Mesenchymal stem cell (in vitro differentiated cells and primary cell): ENCODE measurements at regions not wholly inside any gene's neighbourhood (a gene's known extent, or its start where the extent isn't known, plus 50 kb on each side); places are given as distances from the start of the nearest gene placed in this dataset.
A peak's percentile ranks its signal among the peaks of the same experiment; 100 is the strongest.
"Not testable (repeated sequence)": the region's sequence is repeated elsewhere in the genome, so short reads cannot be mapped to it uniquely, and the experiment has no call there.

Experiments
- DNase-seq: peaks from one replicate; pipeline ENCODE4 v3.0.0-alpha.2; 2013
- H2AFZ ChIP-seq: one replicate; pipeline ENCODE4 v1.6.1; 2013; ENCODE audit warnings: low read depth, mild to moderate bottlenecking, control low read depth, inconsistent platforms, low read length, moderate library complexity
- H2AK5ac ChIP-seq: 2 replicates; pipeline ENCODE4 v1.6.1; 2013; ENCODE audit warnings: low read length, moderate library complexity, mild to moderate bottlenecking, inconsistent platforms; ENCODE audit not compliant: severe bottlenecking
- H2BK120ac ChIP-seq: one replicate; pipeline ENCODE4 v1.6.1; 2013; ENCODE audit warnings: low read depth, mild to moderate bottlenecking, inconsistent platforms, low read length, moderate library complexity
- H2BK12ac ChIP-seq, 2 experiments: one replicate each; pipeline ENCODE4 v1.6.1; 2013; ENCODE audit warnings: inconsistent platforms in 2 of 2, low read length in 2 of 2, mild to moderate bottlenecking in 2 of 2, moderate library complexity in 2 of 2, control low read depth in 1 of 2
- H2BK15ac ChIP-seq: one replicate; pipeline ENCODE4 v1.6.1; 2013; ENCODE audit warnings: mild to moderate bottlenecking, low read depth, inconsistent platforms; ENCODE audit not compliant: poor library complexity, severe bottlenecking
- H2BK5ac ChIP-seq: 2 replicates; pipeline ENCODE4 v1.6.1; 2013; ENCODE audit warnings: low read depth, mild to moderate bottlenecking, low read length, control low read depth, inconsistent platforms; ENCODE audit not compliant: poor library complexity, severe bottlenecking
- H3K14ac ChIP-seq, 2 experiments: one replicate each; pipeline ENCODE4 v1.6.1; 2013; ENCODE audit warnings: inconsistent platforms in 2 of 2, low read length in 2 of 2, control low read depth in 1 of 2, mild to moderate bottlenecking in 1 of 2, moderate library complexity in 1 of 2
- H3K18ac ChIP-seq, 2 experiments: one replicate each; pipeline ENCODE4 v1.6.1; 2013; ENCODE audit warnings: inconsistent platforms in 2 of 2, low read length in 2 of 2, control low read depth in 1 of 2, low read depth in 1 of 2, mild to moderate bottlenecking in 1 of 2
- H3K23ac ChIP-seq, 2 experiments: one replicate each; pipeline ENCODE4 v1.6.1; 2013; ENCODE audit warnings: inconsistent platforms in 2 of 2, low read length in 2 of 2, mild to moderate bottlenecking in 2 of 2, moderate library complexity in 2 of 2, control low read depth in 1 of 2
- H3K27ac ChIP-seq: 2 replicates; pipeline ENCODE4 v1.5.1; 2013; ENCODE audit warnings: mild to moderate bottlenecking, moderate library complexity, low read length, control low read depth, inconsistent platforms; ENCODE audit not compliant: poor library complexity, severe bottlenecking
- H3K27me3 ChIP-seq, 2 experiments: 2 replicates each; pipeline versions ENCODE4 v1.6.1 to v1.7.0; 2013; ENCODE audit warnings: low read length in 2 of 2, mild to moderate bottlenecking in 2 of 2, moderate library complexity in 2 of 2, control low read depth in 1 of 2, inconsistent platforms in 1 of 2; ENCODE audit not compliant: control insufficient read depth in 1 of 2, insufficient read depth in 1 of 2
- H3K36me3 ChIP-seq, 2 experiments: 2 replicates each; pipeline versions ENCODE4 v1.6.1 to v1.7.0; 2013; ENCODE audit warnings: low read length in 2 of 2, control low read depth in 1 of 2, inconsistent platforms in 1 of 2, low read depth in 1 of 2, mild to moderate bottlenecking in 1 of 2; ENCODE audit not compliant: insufficient read depth in 2 of 2, control insufficient read depth in 1 of 2
- H3K4ac ChIP-seq, 2 experiments: one replicate each; pipeline ENCODE4 v1.6.1; 2013; ENCODE audit warnings: inconsistent platforms in 2 of 2, low read length in 2 of 2, mild to moderate bottlenecking in 2 of 2, moderate library complexity in 2 of 2, control low read depth in 1 of 2, low read depth in 1 of 2
- H3K4me1 ChIP-seq: 2 replicates; pipeline ENCODE4 v1.6.1; 2013; ENCODE audit warnings: low read depth, low read length, control low read depth; ENCODE audit not compliant: control insufficient read depth, insufficient read depth
- H3K4me2 ChIP-seq: 2 replicates; pipeline ENCODE4 v1.6.1; 2013; ENCODE audit warnings: low read length, mild to moderate bottlenecking, inconsistent platforms; ENCODE audit not compliant: poor library complexity, severe bottlenecking
- H3K4me3 ChIP-seq, 2 experiments: 2 replicates each; pipeline versions ENCODE4 v1.5.1 to v1.7.0; 2013; ENCODE audit warnings: low read length in 2 of 2, mild to moderate bottlenecking in 2 of 2, control low read depth in 1 of 2, low read depth in 1 of 2; ENCODE audit not compliant: insufficient read depth in 1 of 2
- H3K79me1 ChIP-seq: replicated peaks from 2 replicates; pipeline ENCODE4 v1.6.1; 2013; ENCODE audit warnings: mild to moderate bottlenecking, control low read depth, low read length, inconsistent platforms; ENCODE audit not compliant: poor library complexity, severe bottlenecking
- H3K9ac ChIP-seq: 2 replicates; pipeline ENCODE4 v1.7.0; 2013; ENCODE audit warnings: mild to moderate bottlenecking, low read length, moderate library complexity
- H3K9me3 ChIP-seq: 2 replicates; pipeline ENCODE4 v1.7.0; 2013; ENCODE audit warnings: mild to moderate bottlenecking, low read length; ENCODE audit not compliant: control insufficient read depth
- H4K8ac ChIP-seq: one replicate; pipeline ENCODE4 v1.6.1; 2013; ENCODE audit warnings: inconsistent platforms, mild to moderate bottlenecking, low read length, moderate library complexity
- H4K91ac ChIP-seq: one replicate; pipeline ENCODE4 v1.6.1; 2013; ENCODE audit warnings: mild to moderate bottlenecking, low read length, inconsistent platforms
- WGBS: methylation state at CpG from one replicate; pipeline ENCODE4 v1.1.7; 2013; ENCODE audit warnings: mixed read lengths; 5-methylcytosine and 5-hydroxymethylcytosine counted together

- Histone ChIP-seq H2BK5ac (peak overlapping the region; percentile 97), H3K27ac (peak overlapping the region; percentile 90), H3K27me3 (no peaks in the 10 kb centered on the region), H2AK5ac (peak overlapping the region; percentile 89), H4K8ac (no peak overlapping the region), H3K4ac (no peak overlapping the region), H2BK120ac (no peak overlapping the region), H2BK15ac (no peak overlapping the region), H3K79me1 (no peaks in the 10 kb centered on the region), H3K23ac (no peak overlapping the region), H3K4me2 (peak overlapping the region; percentile 49), H3K14ac (no peak overlapping the region), H2AFZ (no peak overlapping the region), H3K9ac (no peak overlapping the region), H3K4me1 (peaks cover 18% of the 10 kb centered on the region), H3K36me3 (no peaks in the 10 kb centered on the region), H4K91ac (no peak overlapping the region), H3K4me3 (no peak overlapping the region), H2BK12ac (no peak overlapping the region), H3K18ac (no peak overlapping the region), H3K9me3 (no peaks in the 10 kb centered on the region)
- no peak for DNase-seq
- 29% methylated on average over 2 of the region's 2 CpGs for WGBS
These were observed 107.9 kb upstream of the PLEKHG1 start for GRCh38 chr6:150491811-150492172.

DNA sequence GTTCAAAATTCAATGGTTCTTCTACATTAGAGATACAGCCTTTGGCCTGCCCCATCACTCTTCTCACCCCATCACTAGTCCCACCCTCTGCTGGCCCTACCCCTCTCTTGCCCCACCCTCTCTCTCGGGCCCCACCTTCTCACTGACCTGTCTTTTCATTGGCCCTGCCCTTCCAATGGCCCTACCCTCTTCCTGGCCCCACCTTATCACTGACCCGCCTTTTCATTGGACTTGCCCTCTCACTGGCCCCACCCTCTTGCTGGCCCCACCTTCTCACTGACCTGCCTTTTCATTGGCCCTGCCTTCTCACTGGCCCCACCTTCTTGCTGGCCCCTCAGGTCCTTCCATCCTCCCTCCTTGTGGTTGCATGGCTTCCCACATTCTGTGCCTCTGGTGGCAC, 107.2 kb upstream of the PLEKHG1 start:
- Histone ChIP-seq H3K27me3 (no peaks in the 10 kb centered on the region), H3K23ac (no peak overlapping the region), H3K79me1 (no peaks in the 10 kb centered on the region), H3K4me3 (no peak overlapping the region), H2BK5ac (no peak overlapping the region), H3K9ac (no peak overlapping the region), H3K9me3 (no peaks in the 10 kb centered on the region), H3K4ac (no peak overlapping the region), H2BK12ac (no peak overlapping the region), H3K18ac (no peak overlapping the region), H3K4me1 (peaks cover 18% of the 10 kb centered on the region), H4K91ac (no peak overlapping the region), H3K36me3 (no peaks in the 10 kb centered on the region), H2BK15ac (no peak overlapping the region), H2AK5ac (peak overlapping the region; percentile 91), H2BK120ac (no peak overlapping the region), H4K8ac (no peak overlapping the region), H3K14ac (no peak overlapping the region), H3K4me2 (no peak overlapping the region), H2AFZ (no peak overlapping the region), H3K27ac (peak overlapping the region; percentile 80)
- DNase-seq = no peak
- WGBS = 88% methylated on average over 2 of the region's 2 CpGs

DNA sequence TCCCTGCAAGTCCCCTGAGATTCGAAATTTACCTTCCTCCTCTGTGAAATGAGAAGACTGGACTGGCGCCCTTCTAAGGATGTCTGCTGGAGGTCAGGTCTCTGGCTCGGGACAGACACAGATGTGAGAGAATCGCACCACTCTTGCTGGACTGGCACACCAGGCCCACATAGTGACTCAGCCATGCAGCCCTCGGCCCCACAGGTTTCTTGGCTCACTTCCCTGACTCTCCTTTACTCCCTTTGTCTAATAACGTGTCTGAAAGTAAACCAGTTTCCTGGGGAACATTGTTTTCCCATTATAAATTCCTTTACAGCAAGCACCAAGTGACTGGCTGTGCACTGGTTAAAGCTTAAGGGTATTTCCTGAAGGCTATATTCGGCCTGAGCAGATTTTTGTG, 106.7 kb upstream of the PLEKHG1 start:
- no peaks in the 10 kb centered on the region for H3K79me1 ChIP-seq

DNA sequence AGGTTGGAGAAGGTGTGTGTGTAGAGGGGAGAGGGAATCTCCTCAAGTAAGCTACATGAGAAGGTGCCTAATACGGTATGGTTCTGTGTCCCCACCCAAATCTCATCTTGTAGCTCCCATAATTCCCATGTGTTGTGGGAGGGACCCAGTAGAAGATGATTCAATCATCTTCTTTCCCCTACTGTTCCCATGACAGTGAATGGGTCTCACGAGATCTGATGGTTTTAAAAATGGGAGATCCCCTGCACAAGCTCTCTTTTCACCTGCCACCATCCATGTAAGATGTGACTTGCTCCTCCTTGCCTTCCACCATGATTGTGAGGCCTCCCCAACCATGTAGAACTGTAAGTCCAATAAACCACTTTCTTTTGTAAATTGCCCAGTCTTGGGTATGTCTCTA, 106.1 kb upstream of the PLEKHG1 start:
- not testable (repeated sequence) for H3K23ac ChIP-seq, H3K9me3 ChIP-seq, H3K18ac ChIP-seq, H2BK12ac ChIP-seq, H3K4ac ChIP-seq, H2BK15ac ChIP-seq, H3K79me1 ChIP-seq, H4K91ac ChIP-seq, H2BK120ac ChIP-seq, H3K4me2 ChIP-seq, H4K8ac ChIP-seq, DNase-seq, H3K14ac ChIP-seq, H3K36me3 ChIP-seq, H3K9ac ChIP-seq, H3K4me3 ChIP-seq, H3K27me3 ChIP-seq, H2AFZ ChIP-seq
- Histone ChIP-seq H3K4me1 (peaks cover 18% of the 10 kb centered on the region), H3K27ac (peak overlapping the region; percentile 80), H2AK5ac (peak overlapping the region; percentile 98), H2BK5ac (peak overlapping the region; percentile 9)
- WGBS = 97% methylated on average over 2 of the region's 2 CpGs

More for the DNA sequence above, 106.7 kb upstream of the PLEKHG1 start:
- Histone ChIP-seq H2BK15ac (no peak overlapping the region), H4K8ac (no peak overlapping the region), H3K36me3 (no peaks in the 10 kb centered on the region), H3K23ac (no peak overlapping the region), H3K4me2 (no peak overlapping the region), H3K4me1 (peaks cover 18% of the 10 kb centered on the region), H3K18ac (no peak overlapping the region), H2AFZ (no peak overlapping the region), H3K27me3 (no peaks in the 10 kb centered on the region), H3K9me3 (no peaks in the 10 kb centered on the region), H3K4ac (no peak overlapping the region), H2BK5ac (no peak overlapping the region), H2AK5ac (peak overlapping the region; percentile 91), H2BK12ac (no peak overlapping the region), H3K27ac (peak overlapping the region; percentile 80), H3K9ac (no peak overlapping the region), H3K14ac (no peak overlapping the region), H4K91ac (no peak overlapping the region), H3K4me3 (no peak overlapping the region), H2BK120ac (no peak overlapping the region)
- 75% methylated on average over 6 of the region's 7 CpGs for WGBS
- DNase-seq = no peak
